Caco-2 (cell line): ENCODE measurements at regions not wholly inside any gene's neighbourhood (a gene's known extent, or its start where the extent isn't known, plus 50 kb on each side); places are given as distances from the start of the nearest gene placed in this dataset.

Experiments used
- BruUV-seq: library from RNA; stranded (reverse); fragments of 400-500 nt; replicated peaks from 2 replicates; lab custom pipeline; 2021; lab: Mats Ljungman, UMichigan
- CTCF ChIA-PET: fragments of 300-600 bp; sonication (Branson Sonifier 250); formaldehyde crosslinking; loops from one replicate; lab custom pipeline; 2022; ENCODE audit warnings: antibody characterized with exemption; lab: Charles Lee
- POLR2A ChIA-PET: fragments of 300-600 bp; sonication (Branson Sonifier 250); formaldehyde crosslinking; loops from one replicate; lab custom pipeline; 2022; ENCODE audit warnings: antibody characterized with exemption; lab: Charles Lee
- DNase-seq, 2 experiments: peaks; one replicate each; pipeline versions ENCODE4 v3.0.0 to v3.0.0-alpha.2; 2020 to 2022
- H3K27me3 ChIP-seq: replicated peaks from 2 replicates; pipeline ENCODE4 v1.6.0; 2011; ENCODE audit warnings: low read length; ENCODE audit not compliant: control insufficient read depth, insufficient read depth
- H3K36me3 ChIP-seq: 2 replicates; pipeline ENCODE4 v1.5.1; 2011; ENCODE audit warnings: low read length; ENCODE audit not compliant: control insufficient read depth, insufficient read depth
- H3K4me1 ChIP-seq: fragments of 250-450 bp; sonication (Bioruptor Pico); 2 replicates; pipeline ENCODE4 v1.5.1; 2020; ENCODE audit warnings: mild to moderate bottlenecking
- H3K4me3 ChIP-seq: 2 replicates; pipeline ENCODE4 v1.5.1; 2011; ENCODE audit warnings: low read depth, mild to moderate bottlenecking, control low read depth, low read length
- H3K9me3 ChIP-seq: fragments of 250-450 bp; sonication (Bioruptor Pico); 2 replicates; pipeline ENCODE4 v1.5.1; 2020; ENCODE audit warnings: mild to moderate bottlenecking, moderate library complexity
- H3K27ac Mint-ChIP-seq: one replicate; pipeline ENCODE4 v1.8.0; 2022; ENCODE audit warnings: mixed read lengths; ENCODE audit not compliant: unreplicated experiment
- H3K27me3 Mint-ChIP-seq: one replicate; pipeline ENCODE4 v1.8.0; 2022; ENCODE audit warnings: mixed read lengths; ENCODE audit not compliant: insufficient read depth, unreplicated experiment
- H3K36me3 Mint-ChIP-seq: one replicate; pipeline ENCODE4 v1.8.0; 2022; ENCODE audit warnings: mild to moderate bottlenecking, mixed read lengths; ENCODE audit not compliant: insufficient read depth, unreplicated experiment
- H3K4me1 Mint-ChIP-seq: one replicate; pipeline ENCODE4 v1.8.0; 2022; ENCODE audit warnings: low read depth, mixed read lengths; ENCODE audit not compliant: unreplicated experiment
- H3K4me3 Mint-ChIP-seq: one replicate; pipeline ENCODE4 v1.8.0; 2022; ENCODE audit warnings: mild to moderate bottlenecking, moderate library complexity, mixed read lengths; ENCODE audit not compliant: unreplicated experiment
- H3K9me3 Mint-ChIP-seq: one replicate; pipeline ENCODE4 v1.8.0; 2022; ENCODE audit warnings: mixed read lengths; ENCODE audit not compliant: unreplicated experiment
- intact Hi-C: fragments of 100-400 bp; cut with micrococcal nuclease; formaldehyde crosslinking; loops from one replicate; pipeline ENCODE4 v1.10.0; 2022; ENCODE audit not compliant: unreplicated experiment
- TF ChIP-seq, protein P1 (sequence below), 2 experiments: fragments of 200-600 bp in 1 of 2; IDR thresholded peaks; 1 replicate in 1 of 2; 2 replicates in 1 of 2; pipeline versions ENCODE4 v1.5.1 to v1.8.0; 2011 to 2022; ENCODE audit warnings: antibody characterized with exemption in 1 of 2, control low read depth in 1 of 2, inconsistent platforms in 1 of 2, low read depth in 1 of 2, low read length in 1 of 2, mild to moderate bottlenecking in 1 of 2, moderate library complexity in 1 of 2; ENCODE audit not compliant: insufficient read depth in 1 of 2, severe bottlenecking in 1 of 2, unreplicated experiment in 1 of 2

DNA sequence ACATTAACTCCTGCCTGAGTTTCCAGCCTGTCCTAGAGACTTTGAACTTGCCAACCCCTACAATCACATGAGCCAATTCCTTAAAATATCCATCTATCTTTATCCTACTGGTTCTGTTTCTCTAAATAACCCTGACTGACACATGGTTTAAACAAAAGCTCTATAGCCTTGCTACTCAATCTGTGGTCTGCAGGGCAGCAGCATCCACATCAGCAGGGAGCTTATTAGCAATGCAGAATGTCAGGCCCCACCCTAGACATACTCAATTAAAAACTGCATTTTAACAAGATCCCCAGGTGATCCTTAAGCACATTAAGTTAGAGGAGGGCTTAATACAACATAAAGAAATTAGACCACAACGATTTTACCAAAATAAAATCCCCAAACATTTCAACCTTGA, 108.3 kb upstream of the CPSF6 start:
- no peaks in the 10 kb centered on the region for H3K9me3 Mint-ChIP-seq
- intact Hi-C loops, result no loop called here
- Histone ChIP-seq H3K4me1 (peaks cover 6% of the 10 kb centered on the region; the same call in 1 of the 2 replicates), H3K27me3 (no peaks in the 10 kb centered on the region), H3K36me3 (no peaks in the 10 kb centered on the region), H3K4me3 (no peak overlapping the region), H3K9me3 (no peaks in the 10 kb centered on the region)
- no peak overlapping the region for H3K27ac Mint-ChIP-seq
- H3K27me3 Mint-ChIP-seq, result no peaks in the 10 kb centered on the region
- no peak for DNase-seq
- no peaks in the 10 kb centered on the region for H3K4me1 Mint-ChIP-seq
- no peaks in the 10 kb centered on the region for H3K36me3 Mint-ChIP-seq
- TF ChIP-seq, protein P1, sequence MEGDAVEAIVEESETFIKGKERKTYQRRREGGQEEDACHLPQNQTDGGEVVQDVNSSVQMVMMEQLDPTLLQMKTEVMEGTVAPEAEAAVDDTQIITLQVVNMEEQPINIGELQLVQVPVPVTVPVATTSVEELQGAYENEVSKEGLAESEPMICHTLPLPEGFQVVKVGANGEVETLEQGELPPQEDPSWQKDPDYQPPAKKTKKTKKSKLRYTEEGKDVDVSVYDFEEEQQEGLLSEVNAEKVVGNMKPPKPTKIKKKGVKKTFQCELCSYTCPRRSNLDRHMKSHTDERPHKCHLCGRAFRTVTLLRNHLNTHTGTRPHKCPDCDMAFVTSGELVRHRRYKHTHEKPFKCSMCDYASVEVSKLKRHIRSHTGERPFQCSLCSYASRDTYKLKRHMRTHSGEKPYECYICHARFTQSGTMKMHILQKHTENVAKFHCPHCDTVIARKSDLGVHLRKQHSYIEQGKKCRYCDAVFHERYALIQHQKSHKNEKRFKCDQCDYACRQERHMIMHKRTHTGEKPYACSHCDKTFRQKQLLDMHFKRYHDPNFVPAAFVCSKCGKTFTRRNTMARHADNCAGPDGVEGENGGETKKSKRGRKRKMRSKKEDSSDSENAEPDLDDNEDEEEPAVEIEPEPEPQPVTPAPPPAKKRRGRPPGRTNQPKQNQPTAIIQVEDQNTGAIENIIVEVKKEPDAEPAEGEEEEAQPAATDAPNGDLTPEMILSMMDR (IDR thresholded peaks at IDR 0.05; ENCODE audit: insufficient read depth in 1 of 2, low read depth in 1 of 2, low read length in 1 of 2, severe bottlenecking in 1 of 2, unreplicated experiment in 1 of 2), result no peak
- no TSS peak for BruUV-seq
- ChIA-PET CTCF (no interaction called here), POLR2A (interaction anchor here (0.5 kb wide), 1 partner anchor 112 kb away, joined by 3 read pairs; no protein-coding TSS in a partner anchor)
- no peak overlapping the region for H3K4me3 Mint-ChIP-seq

DNA sequence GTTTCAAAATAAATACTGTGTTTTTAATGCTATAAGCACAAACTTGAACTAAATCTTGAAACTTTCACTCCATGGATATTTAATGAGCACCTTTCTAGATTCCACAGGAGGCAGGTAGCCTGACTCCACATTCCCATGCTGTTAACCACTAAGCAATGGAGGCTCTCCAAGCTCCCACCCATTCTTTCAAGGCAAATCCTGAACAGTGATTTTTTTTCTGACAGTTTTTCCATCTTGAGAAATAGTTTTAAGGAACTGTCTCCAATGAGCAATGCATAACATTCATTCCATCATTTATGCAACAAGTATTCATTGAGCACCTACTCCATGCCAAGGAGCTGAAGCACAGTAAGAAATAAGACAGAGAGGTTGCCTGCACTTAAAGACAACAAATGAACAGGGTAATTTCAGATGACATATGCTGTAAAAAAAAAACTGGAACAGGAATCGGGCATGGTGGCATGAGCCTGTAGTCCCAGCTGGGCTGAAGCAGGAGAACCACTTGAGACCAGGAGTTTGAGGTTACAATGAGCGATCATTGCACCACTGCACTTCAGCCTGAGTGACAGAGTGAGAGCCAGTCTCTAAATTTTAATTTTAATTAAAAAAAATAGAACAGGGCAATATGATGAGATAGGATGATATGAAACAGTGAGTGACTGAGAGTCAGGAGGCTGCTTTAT, 102.3 kb upstream of the CPSF6 start:
- H3K27me3 ChIP-seq, result no peaks in the 10 kb centered on the region
- POLR2A ChIA-PET, result no interaction called here
- Mint-ChIP-seq H3K4me1 (no peaks in the 10 kb centered on the region), H3K27me3 (no peaks in the 10 kb centered on the region), H3K4me3 (no peak overlapping the region), H3K36me3 (no peaks in the 10 kb centered on the region), H3K27ac (no peak overlapping the region), H3K9me3 (peaks cover 21% of the 10 kb centered on the region)
- H3K36me3 ChIP-seq, result no peaks in the 10 kb centered on the region
- DNase-seq, result no peak
- CTCF ChIA-PET, result no interaction called here
- intact Hi-C loops, result no loop called here
- H3K9me3 ChIP-seq, result peaks cover 22% of the 10 kb centered on the region
- TF ChIP-seq, protein P1 (IDR thresholded peaks at IDR 0.05; ENCODE audit: insufficient read depth in 1 of 2, low read depth in 1 of 2, low read length in 1 of 2, severe bottlenecking in 1 of 2, unreplicated experiment in 1 of 2), result no peak
- no TSS peak for BruUV-seq
- no peak overlapping the region for H3K4me3 ChIP-seq
- H3K4me1 ChIP-seq, result no peaks in the 10 kb centered on the region

- Mint-ChIP-seq H3K4me1 (no peaks in the 10 kb centered on the region), H3K27me3 (no peaks in the 10 kb centered on the region), H3K36me3 (no peaks in the 10 kb centered on the region), H3K27ac (no peak overlapping the region), H3K4me3 (no peak overlapping the region), H3K9me3 (peaks cover 32% of the 10 kb centered on the region)
- BruUV-seq, result no TSS peak
- no peak for DNase-seq
- POLR2A ChIA-PET, result no interaction called here
- Histone ChIP-seq H3K36me3 (no peaks in the 10 kb centered on the region), H3K4me1 (no peaks in the 10 kb centered on the region), H3K9me3 (peaks cover 22% of the 10 kb centered on the region), H3K4me3 (no peak overlapping the region), H3K27me3 (no peaks in the 10 kb centered on the region)
- intact Hi-C loops, result no loop called here
- TF ChIP-seq, protein P1 (IDR thresholded peaks at IDR 0.05; ENCODE audit: insufficient read depth in 1 of 2, low read depth in 1 of 2, low read length in 1 of 2, severe bottlenecking in 1 of 2, unreplicated experiment in 1 of 2), result no peak
- CTCF ChIA-PET, result no interaction called here
These were observed 98.3 kb upstream of the CPSF6 start for GRCh38 chr12:69141074-69141473.
